CD8-positive, alpha-beta memory T cell (primary cell): ENCODE measurements at regions not wholly inside any gene's neighbourhood (a gene's known extent, or its start where the extent isn't known, plus 50 kb on each side); places are given as distances from the start of the nearest gene placed in this dataset.

Source experiments
- CTCF ChIA-PET: fragments of 350-600 bp; sonication (Branson Sonifier 250); formaldehyde crosslinking; loops from one replicate; lab custom pipeline; 2021; ENCODE audit warnings: antibody characterized with exemption; lab: Charles Lee
- POLR2A ChIA-PET: fragments of 350-600 bp; sonication (Branson Sonifier 250); formaldehyde crosslinking; loops from one replicate; lab custom pipeline; 2021; ENCODE audit warnings: antibody characterized with exemption; lab: Charles Lee
- DNase-seq, 5 donors: peaks; one replicate each; pipeline versions ENCODE4 v3.0.0 to v3.0.0-alpha.2; 2020 to 2022; ENCODE audit warnings: mixed read lengths in 1 of 5
- H3K27ac ChIP-seq: one replicate; pipeline ENCODE4 v1.7.0; 2013; ENCODE audit warnings: low read depth, mild to moderate bottlenecking, low read length, moderate library complexity
- H3K27me3 ChIP-seq: 2 replicates; pipeline ENCODE4 v1.7.0; 2013; ENCODE audit warnings: low read length, mild to moderate bottlenecking; ENCODE audit not compliant: insufficient read depth, poor library complexity, severe bottlenecking
- H3K36me3 ChIP-seq: 2 replicates; pipeline ENCODE4 v1.7.0; 2013; ENCODE audit warnings: mild to moderate bottlenecking, low read length, moderate library complexity; ENCODE audit not compliant: insufficient read depth
- H3K4me1 ChIP-seq: 2 replicates; pipeline ENCODE4 v1.7.0; 2013; ENCODE audit warnings: mild to moderate bottlenecking, low read length, moderate library complexity; ENCODE audit not compliant: insufficient read depth
- H3K4me3 ChIP-seq: 2 replicates; pipeline ENCODE4 v1.7.0; 2013; ENCODE audit warnings: mild to moderate bottlenecking, low read length
- H3K9me3 ChIP-seq: 2 replicates; pipeline ENCODE4 v1.7.0; 2013; ENCODE audit warnings: mild to moderate bottlenecking, low read length
- H3K27ac Mint-ChIP-seq, 8 donors: one replicate each; pipeline ENCODE4 v1.8.0; 2020 to 2021; ENCODE audit warnings: mixed read lengths in 8 of 8, mild to moderate bottlenecking in 6 of 8, inconsistent platforms in 3 of 8, moderate library complexity in 3 of 8
- H3K27me3 Mint-ChIP-seq, 2 donors: one replicate each; pipeline ENCODE4 v1.8.0; 2020 to 2021; ENCODE audit warnings: mixed read lengths in 2 of 2, mild to moderate bottlenecking in 1 of 2, moderate library complexity in 1 of 2
- H3K36me3 Mint-ChIP-seq, 3 donors: one replicate each; pipeline ENCODE4 v1.8.0; 2020 to 2021; ENCODE audit warnings: mixed read lengths in 3 of 3, inconsistent platforms in 1 of 3, mild to moderate bottlenecking in 1 of 3
- H3K4me1 Mint-ChIP-seq, 3 donors: one replicate each; pipeline ENCODE4 v1.8.0; 2020 to 2021; ENCODE audit warnings: mixed read lengths in 3 of 3, inconsistent platforms in 1 of 3, mild to moderate bottlenecking in 1 of 3
- H3K4me3 Mint-ChIP-seq, 7 donors: one replicate each; pipeline ENCODE4 v1.8.0; 2020 to 2021; ENCODE audit warnings: mixed read lengths in 7 of 7, mild to moderate bottlenecking in 6 of 7, moderate library complexity in 4 of 7, inconsistent platforms in 2 of 7
- H3K9me3 Mint-ChIP-seq, 5 donors: one replicate each; pipeline ENCODE4 v1.8.0; 2020 to 2022; ENCODE audit warnings: mixed read lengths in 5 of 5, mild to moderate bottlenecking in 3 of 5, moderate library complexity in 2 of 5, inconsistent platforms in 1 of 5

DNA sequence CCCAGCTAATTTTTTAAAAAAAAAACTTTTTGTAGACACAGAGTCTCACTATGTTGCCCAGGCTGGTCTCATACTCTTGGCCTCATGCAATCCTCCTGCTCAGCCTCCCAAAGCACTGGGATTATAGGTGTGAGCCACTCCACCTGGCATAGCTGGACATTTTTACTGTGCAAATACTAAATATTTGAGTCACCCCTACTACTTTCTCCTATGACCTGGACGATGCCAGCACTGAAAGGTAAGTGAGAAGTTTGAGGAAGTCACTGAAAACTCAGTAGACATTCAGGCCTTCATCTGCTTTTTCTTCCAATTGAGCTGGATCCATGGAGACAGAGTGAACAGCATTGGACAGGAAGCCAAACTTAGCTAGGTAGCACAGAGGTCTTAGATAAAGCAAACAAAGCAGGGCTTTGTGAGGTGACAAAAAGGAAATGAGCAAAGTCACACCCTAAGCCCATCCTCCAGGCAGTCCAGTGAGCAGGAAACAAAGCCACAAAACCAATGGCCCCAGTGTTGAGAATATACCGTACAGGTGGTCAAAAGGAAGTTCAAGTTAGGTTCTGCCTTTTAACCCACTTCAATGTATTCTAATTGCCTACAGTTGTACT, 192.6 kb upstream of the RASA1 start:
- peaks cover 44 to 62% (median 51%) of the 10 kb centered on the region in 3 donors for H3K4me1 Mint-ChIP-seq
- peaks cover 0 to 4% (median 0%) of the 10 kb centered on the region in 3 donors for H3K36me3 Mint-ChIP-seq

DNA sequence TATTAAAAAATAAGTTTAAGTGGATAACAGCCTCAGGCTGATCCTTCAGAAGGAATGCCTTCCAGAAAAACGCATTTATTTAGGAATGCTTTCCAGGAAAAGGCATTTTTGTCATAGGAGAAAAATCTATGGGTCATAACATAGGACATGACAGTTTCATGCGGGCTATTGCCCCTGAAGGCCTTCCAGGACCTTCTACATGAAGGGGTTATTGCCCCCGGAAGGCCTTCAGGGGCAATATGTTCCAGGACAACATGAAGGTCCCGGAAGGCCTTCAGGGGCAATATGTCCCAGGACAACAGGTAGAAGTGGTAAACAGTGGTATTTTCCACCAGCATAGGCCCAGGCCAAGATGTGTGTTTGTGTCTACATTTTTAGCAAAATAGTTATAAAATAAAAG, 191.3 kb upstream of the RASA1 start:
- no peak for DNase-seq
- H3K4me1 ChIP-seq = peaks cover 51% of the 10 kb centered on the region
- Mint-ChIP-seq H3K27ac (no peak overlapping the region), H3K9me3 (peaks cover 0 to 3% (median 0%) of the 10 kb centered on the region in 5 donors), H3K27me3 (no peaks in the 10 kb centered on the region), H3K4me1 (peaks cover 55 to 71% (median 58%) of the 10 kb centered on the region in 3 donors), H3K36me3 (peaks cover 0 to 4% (median 0%) of the 10 kb centered on the region in 3 donors), H3K4me3 (no peak overlapping the region)
- CTCF ChIA-PET = no interaction called here
- H3K27ac ChIP-seq = no peak overlapping the region
- no peak overlapping the region for H3K4me3 ChIP-seq
- no peaks in the 10 kb centered on the region for H3K36me3 ChIP-seq
- H3K27me3 ChIP-seq = no peaks in the 10 kb centered on the region
- POLR2A ChIA-PET = no interaction called here
- no peaks in the 10 kb centered on the region for H3K9me3 ChIP-seq

More for the DNA sequence above, 192.6 kb upstream of the RASA1 start:
- Mint-ChIP-seq H3K4me3 (peak overlapping the region; percentile 3 to 86 (median 64)), H3K27me3 (no peaks in the 10 kb centered on the region), H3K9me3 (peaks cover 0 to 3% (median 0%) of the 10 kb centered on the region in 5 donors), H3K27ac (peak overlapping the region; percentile 53 to 98 (median 82))
- Histone ChIP-seq H3K4me1 (peaks cover 37% of the 10 kb centered on the region), H3K27me3 (no peaks in the 10 kb centered on the region), H3K36me3 (no peaks in the 10 kb centered on the region), H3K4me3 (no peak overlapping the region), H3K27ac (no peak overlapping the region), H3K9me3 (no peaks in the 10 kb centered on the region)
- peak in 4 of 5 donors; percentile 0 to 56 (median 30) for DNase-seq
- ChIA-PET CTCF (interaction anchor here (0.9 kb wide), 1 partner anchor 325 kb away, joined by 3 read pairs; no protein-coding TSS in a partner anchor), POLR2A (interaction anchor here (0.6 to 1.3 kb wide), 2 partner anchors 46 to 279 kb away, joined by 3 to 4 read pairs; no protein-coding TSS in a partner anchor)

GRCh38 chr5:87076931-87077330, 190.8 kb upstream of the RASA1 start:
- H3K27me3 ChIP-seq = no peaks in the 10 kb centered on the region
- H3K27ac ChIP-seq = no peak overlapping the region
- peaks cover 56% of the 10 kb centered on the region for H3K4me1 ChIP-seq
- H3K9me3 Mint-ChIP-seq = peaks cover 0 to 3% (median 0%) of the 10 kb centered on the region in 5 donors
- H3K9me3 ChIP-seq = no peaks in the 10 kb centered on the region
- H3K36me3 ChIP-seq = no peaks in the 10 kb centered on the region
- no peak overlapping the region for H3K4me3 Mint-ChIP-seq
- H3K27me3 Mint-ChIP-seq = no peaks in the 10 kb centered on the region
- CTCF ChIA-PET = no interaction called here
- POLR2A ChIA-PET = no interaction called here
- no peak overlapping the region for H3K4me3 ChIP-seq
- DNase-seq = no peak
- H3K36me3 Mint-ChIP-seq = peaks cover 0 to 4% (median 0%) of the 10 kb centered on the region in 3 donors
- no peak overlapping the region for H3K27ac Mint-ChIP-seq
- peaks cover 60 to 76% (median 63%) of the 10 kb centered on the region in 3 donors for H3K4me1 Mint-ChIP-seq

GRCh38 chr5:87079219-87079618, 188.5 kb upstream of the RASA1 start:
- peak overlapping the region in 2 of 8 donors; percentile 6 to 57 for H3K27ac Mint-ChIP-seq
- H3K4me1 Mint-ChIP-seq = peaks cover 73 to 88% (median 79%) of the 10 kb centered on the region in 3 donors
- CTCF ChIA-PET = interaction anchor here (0.7 kb wide), 1 partner anchor 11 kb away, joined by 3 read pairs; no protein-coding TSS in a partner anchor
- Histone ChIP-seq H3K27ac (no peak overlapping the region), H3K9me3 (no peaks in the 10 kb centered on the region), H3K4me3 (no peak overlapping the region), H3K4me1 (peaks cover 61% of the 10 kb centered on the region), H3K27me3 (no peaks in the 10 kb centered on the region), H3K36me3 (no peaks in the 10 kb centered on the region)
- no peak for DNase-seq
- peaks cover 0 to 4% (median 0%) of the 10 kb centered on the region in 3 donors for H3K36me3 Mint-ChIP-seq
- POLR2A ChIA-PET = no interaction called here
- peak overlapping the region in 1 of 7 donors; percentile 14 for H3K4me3 Mint-ChIP-seq
- no peaks in the 10 kb centered on the region for H3K27me3 Mint-ChIP-seq
- peaks cover 0 to 4% (median 0%) of the 10 kb centered on the region in 5 donors for H3K9me3 Mint-ChIP-seq

DNA sequence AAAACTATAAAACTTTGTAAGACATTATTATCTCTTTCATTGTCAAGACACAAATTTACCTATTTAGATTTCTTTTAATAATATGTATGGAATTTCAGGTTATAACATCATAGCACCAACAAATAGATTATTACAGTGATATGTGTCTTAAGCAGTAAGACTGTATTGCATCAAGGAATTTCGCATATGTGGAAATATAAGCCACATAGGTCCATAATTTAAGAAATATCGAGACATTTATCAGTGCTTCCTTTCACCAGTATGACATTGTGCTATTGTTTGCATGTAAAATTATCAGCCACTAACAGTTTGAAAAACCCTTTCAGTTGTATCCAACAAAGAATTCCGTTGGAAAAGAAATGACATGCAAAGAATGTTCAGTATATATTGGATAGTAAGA, 186.7 kb upstream of the RASA1 start:
- H3K4me1 Mint-ChIP-seq = peaks cover 55 to 75% (median 68%) of the 10 kb centered on the region in 3 donors
- Histone ChIP-seq H3K4me3 (no peak overlapping the region), H3K27me3 (no peaks in the 10 kb centered on the region), H3K9me3 (no peaks in the 10 kb centered on the region), H3K4me1 (peaks cover 46% of the 10 kb centered on the region), H3K27ac (no peak overlapping the region), H3K36me3 (no peaks in the 10 kb centered on the region)
- H3K4me3 Mint-ChIP-seq = peak overlapping the region; percentile 2 to 81 (median 75)
- H3K36me3 Mint-ChIP-seq = peaks cover 0 to 10% (median 2%) of the 10 kb centered on the region in 3 donors
- ChIA-PET CTCF (no interaction called here), POLR2A (interaction anchor here (1.0 to 1.1 kb wide), 2 partner anchors 8 to 10 kb away, joined by 3 read pairs; no protein-coding TSS in a partner anchor)
- no peaks in the 10 kb centered on the region for H3K27me3 Mint-ChIP-seq
- H3K27ac Mint-ChIP-seq = peak overlapping the region; percentile 21 to 85 (median 78)
- peaks cover 0 to 4% (median 0%) of the 10 kb centered on the region in 5 donors for H3K9me3 Mint-ChIP-seq
- no peak for DNase-seq

- Histone ChIP-seq H3K4me1 (peaks cover 41% of the 10 kb centered on the region), H3K27ac (no peak overlapping the region), H3K9me3 (no peaks in the 10 kb centered on the region), H3K4me3 (peak overlapping the region; percentile 4), H3K27me3 (no peaks in the 10 kb centered on the region), H3K36me3 (no peaks in the 10 kb centered on the region)
- Mint-ChIP-seq H3K27me3 (no peaks in the 10 kb centered on the region), H3K4me3 (peak overlapping the region; percentile 2 to 81 (median 75)), H3K9me3 (peaks cover 0 to 6% (median 0%) of the 10 kb centered on the region in 5 donors), H3K36me3 (peaks cover 0 to 15% (median 2%) of the 10 kb centered on the region in 3 donors), H3K27ac (peak overlapping the region; percentile 21 to 85 (median 78)), H3K4me1 (peaks cover 58 to 70% (median 67%) of the 10 kb centered on the region in 3 donors)
- POLR2A ChIA-PET = interaction anchor here (1.0 to 1.1 kb wide), 2 partner anchors 9 to 11 kb away, joined by 3 read pairs; no protein-coding TSS in a partner anchor
- peak in 4 of 5 donors; percentile 11 to 53 (median 44) for DNase-seq
- CTCF ChIA-PET = no interaction called here
Measured at GRCh38 chr5:87081511-87082372, 185.9 kb upstream of the RASA1 start.

DNA sequence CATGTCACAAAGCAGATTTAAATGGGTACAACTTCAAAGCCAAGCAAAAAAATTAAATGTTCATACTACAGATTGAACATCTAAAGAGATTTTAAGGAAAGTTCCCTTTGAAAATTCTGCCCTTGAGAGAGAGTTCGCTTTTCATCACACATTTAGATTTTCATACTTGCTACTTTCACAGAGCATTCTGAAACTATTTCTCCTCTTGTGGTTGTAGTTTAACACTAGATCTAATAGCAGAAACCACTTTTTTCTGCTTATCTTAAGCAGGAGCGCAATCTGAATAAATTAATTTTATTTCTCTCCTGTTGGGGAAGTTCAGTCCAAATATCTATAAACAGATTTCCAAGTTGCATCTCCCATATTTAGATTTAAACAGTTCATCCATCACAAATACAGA, 173.3 kb upstream of the RASA1 start:
- H3K36me3 ChIP-seq = no peaks in the 10 kb centered on the region
- H3K4me3 Mint-ChIP-seq = peak overlapping the region in 6 of 7 donors; percentile 0 to 45 (median 27)
- peaks cover 0 to 7% (median 0%) of the 10 kb centered on the region in 3 donors for H3K36me3 Mint-ChIP-seq
- no peak overlapping the region for H3K27ac ChIP-seq
- peaks cover 30 to 45% (median 37%) of the 10 kb centered on the region in 3 donors for H3K4me1 Mint-ChIP-seq
- H3K9me3 Mint-ChIP-seq = peaks cover 0 to 4% (median 2%) of the 10 kb centered on the region in 5 donors
- H3K27ac Mint-ChIP-seq = peak overlapping the region in 6 of 8 donors; percentile 2 to 63 (median 34)
- no peaks in the 10 kb centered on the region for H3K9me3 ChIP-seq
- no peaks in the 10 kb centered on the region for H3K27me3 Mint-ChIP-seq
- POLR2A ChIA-PET = no interaction called here
- no peaks in the 10 kb centered on the region for H3K27me3 ChIP-seq
- H3K4me1 ChIP-seq = peaks cover 6% of the 10 kb centered on the region
- CTCF ChIA-PET = no interaction called here
- H3K4me3 ChIP-seq = no peak overlapping the region
- no peak for DNase-seq
